Colonic mucosa (tissue), 4 donors: ENCODE measurements at regions not wholly inside any gene's neighbourhood (a gene's known extent, or its start where the extent isn't known, plus 50 kb on each side); places are given as distances from the start of the nearest gene placed in this dataset.

Experiments used
- DNase-seq: peaks from one replicate; pipeline ENCODE4 v3.0.0-alpha.2; 2020
- H3K27ac ChIP-seq: fragments of 200-600 bp; one replicate; pipeline ENCODE4 v1.8.0; 2021
- H3K27me3 ChIP-seq: fragments of 200-600 bp; one replicate; pipeline ENCODE4 v1.8.0; 2021
- H3K36me3 ChIP-seq: fragments of 200-600 bp; one replicate; pipeline ENCODE4 v1.8.0; 2021
- H3K4me1 ChIP-seq: fragments of 200-600 bp; one replicate; pipeline ENCODE4 v1.8.0; 2021; ENCODE audit warnings: mild to moderate bottlenecking
- H3K4me3 ChIP-seq: fragments of 200-600 bp; one replicate; pipeline ENCODE4 v1.8.0; 2021
- H3K9ac ChIP-seq, 2 donors: one replicate each; pipeline ENCODE4 v1.7.0; 2013; ENCODE audit warnings: control low read depth in 2 of 2, low read depth in 2 of 2, low read length in 2 of 2
- H3K9me3 ChIP-seq: fragments of 200-600 bp; one replicate; pipeline ENCODE4 v1.8.0; 2021
- CTCF ChIP-seq: fragments of 200-600 bp; IDR thresholded peaks from one replicate; pipeline ENCODE4 v1.8.0; 2022; ENCODE audit warnings: antibody characterized with exemption, mild to moderate bottlenecking
- intact Hi-C: fragments of 100-400 bp; cut with DNase I; formaldehyde crosslinking; loops from one replicate; pipeline ENCODE4 v1.14.1; 2022
- donor health status: healthy.
- donor health status: DM: no; HTN: no; CAD: no.
- donor health status: DM: no; HTN: no; CAD: no.

- no peaks in the 10 kb centered on the region for H3K9me3 ChIP-seq
- TF ChIP-seq CTCF = no peak
- H3K27ac ChIP-seq = no peak overlapping the region
- H3K4me1 ChIP-seq = no peaks in the 10 kb centered on the region
- no peaks in the 10 kb centered on the region for H3K36me3 ChIP-seq
- H3K27me3 ChIP-seq = no peaks in the 10 kb centered on the region
- intact Hi-C loops = no loop called here
- no peak overlapping the region for H3K9ac ChIP-seq
- H3K4me3 ChIP-seq = no peak overlapping the region
- no peak for DNase-seq
Measured at GRCh38 chr2:196365145-196365544, 193.8 kb upstream of the STK17B start.

GRCh38 chr2:196365923-196366322, 194.5 kb upstream of the STK17B start:
- H3K9me3 ChIP-seq = no peaks in the 10 kb centered on the region
- H3K4me3 ChIP-seq = no peak overlapping the region
- TF ChIP-seq CTCF = no peak
- no peak overlapping the region for H3K27ac ChIP-seq
- H3K36me3 ChIP-seq = no peaks in the 10 kb centered on the region
- DNase-seq = no peak
- H3K9ac ChIP-seq = no peak overlapping the region
- H3K4me1 ChIP-seq = no peaks in the 10 kb centered on the region
- intact Hi-C loops = no loop called here
- no peaks in the 10 kb centered on the region for H3K27me3 ChIP-seq

- Histone ChIP-seq H3K27ac (no peak overlapping the region), H3K36me3 (no peaks in the 10 kb centered on the region), H3K4me3 (no peak overlapping the region), H3K9ac (no peak overlapping the region), H3K27me3 (no peaks in the 10 kb centered on the region), H3K9me3 (no peaks in the 10 kb centered on the region), H3K4me1 (no peaks in the 10 kb centered on the region)
- TF ChIP-seq CTCF = no peak
- no peak for DNase-seq
- intact Hi-C loops = no loop called here
Measured at GRCh38 chr2:196367633-196368032, 196.3 kb upstream of the STK17B start.

DNA sequence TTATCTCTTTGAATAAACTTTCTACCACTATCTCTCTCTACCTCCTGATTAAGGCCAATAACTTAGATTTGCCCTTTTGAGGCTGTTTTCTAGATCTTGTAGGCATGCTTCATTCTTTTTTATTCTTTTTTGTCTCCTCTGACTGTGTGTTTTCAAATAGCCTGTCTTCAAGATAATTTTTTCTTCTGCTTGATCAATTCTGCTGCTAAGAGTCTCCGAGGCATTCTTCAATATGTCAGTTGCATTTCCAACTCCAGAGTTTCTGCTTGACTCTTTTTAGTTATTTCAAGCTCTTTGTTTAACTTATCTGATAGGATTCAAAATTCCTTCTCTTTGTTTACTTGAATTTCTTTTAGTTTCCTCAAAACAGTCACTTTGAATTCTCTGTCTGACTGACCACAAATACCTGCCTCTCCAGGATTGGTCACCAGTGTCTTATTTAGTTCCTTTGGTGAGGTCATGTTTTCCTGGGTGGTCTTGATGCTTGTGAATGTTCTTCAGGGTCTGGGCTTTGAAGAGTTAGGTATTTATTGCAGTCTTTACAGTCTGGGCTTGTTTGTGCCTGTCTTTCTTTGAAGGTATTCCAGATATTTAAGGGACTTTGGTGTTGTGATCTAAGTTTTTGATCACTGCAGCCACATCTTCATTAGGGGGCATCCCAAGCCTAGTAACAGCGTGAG, 197.3 kb upstream of the STK17B start:
- Histone ChIP-seq H3K27ac (no peak overlapping the region), H3K27me3 (no peaks in the 10 kb centered on the region), H3K4me1 (no peaks in the 10 kb centered on the region), H3K4me3 (no peak overlapping the region), H3K36me3 (no peaks in the 10 kb centered on the region), H3K9me3 (no peaks in the 10 kb centered on the region), H3K9ac (no peak overlapping the region)
- DNase-seq = no peak
- intact Hi-C loops = no loop called here
- TF ChIP-seq CTCF = no peak

DNA sequence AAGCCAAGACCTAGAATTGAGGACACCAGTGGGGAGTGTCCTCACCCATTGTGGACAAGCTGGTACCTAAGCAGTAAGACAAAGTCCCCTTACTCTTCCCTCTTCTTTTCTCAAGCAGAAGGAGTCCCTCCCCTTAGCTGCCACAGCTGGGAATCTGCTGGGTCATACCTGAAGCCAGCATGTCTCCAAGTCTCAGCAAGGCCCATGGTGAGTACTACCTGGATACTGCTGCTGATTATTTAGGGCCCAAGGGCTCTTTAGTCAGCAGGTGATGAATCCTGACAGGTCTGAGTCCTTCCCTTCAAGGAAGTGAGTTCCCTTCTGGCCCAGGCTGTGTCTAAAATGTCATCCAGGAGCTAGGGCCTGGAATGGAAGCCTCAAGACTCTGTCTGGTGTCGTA, 198.6 kb upstream of the STK17B start:
- TF ChIP-seq CTCF = no peak
- no peak overlapping the region for H3K9ac ChIP-seq
- H3K4me3 ChIP-seq = no peak overlapping the region
- no peaks in the 10 kb centered on the region for H3K9me3 ChIP-seq
- H3K36me3 ChIP-seq = no peaks in the 10 kb centered on the region
- no peaks in the 10 kb centered on the region for H3K4me1 ChIP-seq
- H3K27me3 ChIP-seq = no peaks in the 10 kb centered on the region
- no peak overlapping the region for H3K27ac ChIP-seq
- DNase-seq = no peak
- intact Hi-C loops = no loop called here
